DMS53 treated with DMSO at 0.1 percent for 48 hours (cell line): ENCODE measurements at regions not wholly inside any gene's neighbourhood (a gene's known extent, or its start where the extent isn't known, plus 50 kb on each side); places are given as distances from the start of the nearest gene placed in this dataset.

ENCODE experiments used
- DNase-seq: peaks from one replicate; lab custom pipeline; 2025; ENCODE audit not compliant: unreplicated experiment; lab: John Stamatoyannopoulos, UW

DNA sequence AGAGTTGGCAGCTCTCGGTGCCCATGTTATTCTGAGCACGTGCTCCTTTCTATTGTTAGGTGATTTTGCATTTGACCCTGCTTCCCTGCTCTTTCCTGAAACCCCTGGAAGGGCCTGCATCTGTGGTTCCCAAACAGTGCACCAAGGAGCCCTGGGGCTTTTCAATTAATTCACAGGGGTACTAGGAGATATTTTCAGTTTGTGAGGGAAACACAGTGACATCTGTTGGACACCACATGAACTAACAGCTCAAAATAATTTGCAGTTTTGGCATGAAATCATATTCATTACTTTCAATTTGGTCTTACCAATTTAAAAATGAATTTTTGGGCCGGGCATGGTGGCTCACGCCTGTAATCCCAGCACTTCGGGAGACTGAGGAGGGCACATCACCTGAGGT, 156.6 kb downstream of the GATB start:
- no peak for DNase-seq

GRCh38 chr4:151605215-151605614, 155.6 kb downstream of the GATB start:
- no peak for DNase-seq

- no peak for DNase-seq
Observed at GRCh38 chr4:151606061-151606460, 154.7 kb downstream of the GATB start.

DNA sequence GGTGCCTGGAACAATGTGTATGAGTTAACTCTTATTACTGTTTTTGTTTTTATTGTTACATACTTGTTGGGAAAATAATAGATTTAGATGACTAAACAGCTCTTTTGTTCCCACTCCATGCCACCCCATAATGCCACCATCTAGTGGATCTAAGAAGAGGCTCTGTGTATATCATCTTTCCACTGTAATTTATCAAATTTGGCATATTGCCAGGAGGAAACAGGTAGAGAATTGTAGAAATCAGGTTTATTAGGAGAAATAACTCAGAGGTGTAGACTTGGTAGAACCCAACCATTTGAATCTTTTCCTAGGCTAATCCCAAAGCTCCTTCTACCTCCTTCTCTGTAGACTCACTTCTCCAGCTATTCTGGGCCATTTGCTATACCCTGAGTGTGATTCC, 150.6 kb downstream of the GATB start:
- DNase-seq: no peak

GRCh38 chr4:151611960-151612359, 148.8 kb downstream of the GATB start:
- DNase-seq: no peak

GRCh38 chr4:151613290-151613689, 147.5 kb downstream of the GATB start:
- DNase-seq: no peak

DNA sequence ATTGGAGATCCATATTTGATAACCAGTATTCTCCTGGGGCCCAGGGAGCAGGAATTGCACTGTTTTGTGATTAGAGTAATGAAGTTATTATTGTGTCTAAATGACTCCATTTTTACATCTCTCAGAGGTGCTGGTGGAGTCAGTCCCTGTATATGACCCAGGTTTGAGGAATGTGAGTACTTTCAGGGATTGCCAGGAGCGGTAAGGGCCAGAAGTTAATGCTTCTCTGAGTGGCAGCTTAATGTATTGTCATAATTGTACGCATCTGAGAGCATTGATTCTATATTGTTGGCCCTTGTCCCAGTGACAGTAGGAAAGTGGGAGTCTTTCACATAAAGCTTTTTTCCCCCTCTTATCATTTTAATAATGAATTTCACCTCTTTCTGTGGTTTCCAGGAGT, 146.2 kb downstream of the GATB start:
- no peak for DNase-seq

DNA sequence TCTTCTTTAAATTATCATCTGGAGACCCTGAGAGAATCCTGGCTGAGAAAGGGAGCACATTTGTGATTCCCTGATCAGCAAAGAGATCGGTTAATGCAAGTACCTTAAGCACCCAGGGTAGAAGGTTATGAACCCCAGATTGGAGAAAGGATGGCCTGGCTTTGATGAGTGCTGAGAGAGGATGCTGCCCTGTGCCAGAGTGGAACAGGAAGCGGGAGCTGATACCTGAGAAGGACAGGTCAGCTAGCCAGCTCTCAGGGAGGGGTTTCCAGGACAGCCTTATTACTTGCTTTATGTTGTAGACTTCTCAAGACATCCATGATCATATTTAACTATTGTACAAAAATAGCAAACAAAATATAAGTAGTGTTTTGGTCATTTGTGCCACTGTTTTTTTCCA, 141.9 kb downstream of the GATB start:
- DNase-seq: no peak

- no peak for DNase-seq
Observed at GRCh38 chr4:151620066-151620465, 140.7 kb downstream of the GATB start.
